Liver (tissue), 8 donors: ENCODE measurements at regions not wholly inside any gene's neighbourhood (a gene's known extent, or its start where the extent isn't known, plus 50 kb on each side); places are given as distances from the start of the nearest gene placed in this dataset.
A peak's percentile ranks its signal among the peaks of the same experiment; 100 is the strongest.

Source experiments
- DNase-seq: peaks from one replicate; pipeline ENCODE4 v3.0.0-alpha.2; 2017; ENCODE audit warnings: low spot score
- H3K27ac ChIP-seq, 2 donors: one replicate each; pipeline ENCODE4 v1.7.0; 2013; ENCODE audit warnings: inconsistent platforms in 2 of 2, low read length in 2 of 2, control low read depth in 1 of 2, low read depth in 1 of 2, mild to moderate bottlenecking in 1 of 2
- H3K27me3 ChIP-seq, 4 donors: one replicate each; pipeline versions ENCODE4 v1.6.1 to v1.7.0; 2013; ENCODE audit warnings: low read length in 3 of 4, inconsistent platforms in 1 of 4, mild to moderate bottlenecking in 1 of 4, moderate library complexity in 1 of 4; ENCODE audit not compliant: control insufficient read depth in 4 of 4, insufficient read depth in 4 of 4
- H3K36me3 ChIP-seq, 4 donors: one replicate each; pipeline versions ENCODE4 v1.6.1 to v1.7.0; 2013; ENCODE audit warnings: low read length in 3 of 4, mild to moderate bottlenecking in 3 of 4, low read depth in 1 of 4, moderate library complexity in 1 of 4; ENCODE audit not compliant: control insufficient read depth in 4 of 4, insufficient read depth in 3 of 4
- H3K4me1 ChIP-seq, 4 donors: one replicate each; pipeline versions ENCODE4 v1.6.1 to v1.7.0; 2013; ENCODE audit warnings: low read length in 3 of 4, mild to moderate bottlenecking in 3 of 4, moderate library complexity in 1 of 4; ENCODE audit not compliant: control insufficient read depth in 4 of 4, insufficient read depth in 4 of 4
- H3K4me3 ChIP-seq, 3 donors: one replicate each; pipeline versions ENCODE4 v1.6.1 to v1.7.0; 2013; ENCODE audit warnings: low read length in 3 of 3, control low read depth in 1 of 3, low read depth in 1 of 3, mild to moderate bottlenecking in 1 of 3
- H3K9ac ChIP-seq, 2 donors: one replicate each; pipeline ENCODE4 v1.7.0; 2013; ENCODE audit warnings: low read length in 2 of 2, mild to moderate bottlenecking in 2 of 2, moderate library complexity in 2 of 2, control low read depth in 1 of 2, low read depth in 1 of 2
- H3K9me3 ChIP-seq, 4 donors: one replicate each; pipeline versions ENCODE4 v1.6.1 to v1.7.0; 2013; ENCODE audit warnings: low read length in 3 of 4; ENCODE audit not compliant: control insufficient read depth in 4 of 4
- ATF3 ChIP-seq: IDR thresholded peaks from 2 replicates; pipeline ENCODE4 v1.6.1; 2016; ENCODE audit warnings: antibody characterized with exemption
- CTCF ChIP-seq: fragments of 150-350 bp; IDR thresholded peaks from 2 replicates; pipeline ENCODE4 v1.5.1; 2017; ENCODE audit warnings: improper control_type of control experiment, low read depth, low read length; ENCODE audit not compliant: missing input control
- FOXA1 ChIP-seq: IDR thresholded peaks from 2 replicates; pipeline ENCODE4 v1.6.1; 2016; ENCODE audit warnings: antibody characterized with exemption
- FOXA2 ChIP-seq: IDR thresholded peaks from 2 replicates; pipeline ENCODE4 v1.6.1; 2016; ENCODE audit warnings: antibody characterized with exemption
- GABPA ChIP-seq, 2 donors: IDR thresholded peaks in 1 of 2; conservative IDR thresholded peaks in 1 of 2; 2 replicates each; pipeline ENCODE4 v1.6.1; 2016; ENCODE audit warnings: antibody characterized with exemption in 2 of 2, mild to moderate bottlenecking in 1 of 2, moderate library complexity in 1 of 2
- HNF4A ChIP-seq, 2 donors: conservative IDR thresholded peaks; 2 replicates each; pipeline ENCODE4 v1.6.1; 2016; ENCODE audit warnings: antibody characterized with exemption in 2 of 2, mild to moderate bottlenecking in 2 of 2
- HNF4G ChIP-seq: IDR thresholded peaks from 2 replicates; pipeline ENCODE4 v1.6.1; 2016; ENCODE audit warnings: antibody characterized with exemption
- JUND ChIP-seq, 2 donors: IDR thresholded peaks; 2 replicates each; pipeline ENCODE4 v1.6.1; 2016; ENCODE audit warnings: antibody characterized with exemption in 2 of 2
- MAX ChIP-seq: IDR thresholded peaks from 2 replicates; pipeline ENCODE4 v1.6.1; 2016; ENCODE audit warnings: antibody characterized with exemption
- NR2F2 ChIP-seq: IDR thresholded peaks from 2 replicates; pipeline ENCODE4 v1.6.1; 2016; ENCODE audit warnings: antibody characterized with exemption
- RAD21 ChIP-seq, 2 donors: IDR thresholded peaks; 2 replicates each; pipeline ENCODE4 v1.6.1; 2016; ENCODE audit warnings: antibody characterized with exemption in 2 of 2, mild to moderate bottlenecking in 2 of 2
- REST ChIP-seq: IDR thresholded peaks from 2 replicates; pipeline ENCODE4 v1.6.1; 2016; ENCODE audit warnings: antibody characterized with exemption, mild to moderate bottlenecking
- RXRA ChIP-seq, 2 donors: IDR thresholded peaks; 2 replicates each; pipeline ENCODE4 v1.6.1; 2017 to 2018; ENCODE audit warnings: antibody characterized with exemption in 2 of 2, mild to moderate bottlenecking in 1 of 2
- SP1 ChIP-seq: IDR thresholded peaks from 2 replicates; pipeline ENCODE4 v1.6.1; 2018; ENCODE audit warnings: antibody characterized with exemption, mild to moderate bottlenecking
- TAF1 ChIP-seq: conservative IDR thresholded peaks from 2 replicates; pipeline ENCODE4 v1.6.1; 2016; ENCODE audit warnings: antibody characterized with exemption, mild to moderate bottlenecking
- YY1 ChIP-seq: IDR thresholded peaks from 2 replicates; pipeline ENCODE4 v1.6.1; 2016; ENCODE audit warnings: antibody characterized with exemption, mild to moderate bottlenecking
- ZBTB33 ChIP-seq: IDR thresholded peaks from 2 replicates; pipeline ENCODE4 v1.6.1; 2016; ENCODE audit warnings: antibody characterized with exemption
- WGBS: extraction: QIAGEN DNeasy Blood & Tissue Kit; methylation state at CpG from one replicate; pipeline ENCODE4 v1.1.7; 2013; 5-methylcytosine and 5-hydroxymethylcytosine counted together
- donor health status: healthy.
- donor health status: healthy.
- donor health status: healthy.
- donor health status: healthy.
- donor health status: healthy.

- Histone ChIP-seq H3K9me3 (no peaks in the 10 kb centered on the region), H3K4me3 (no peak overlapping the region), H3K36me3 (no peaks in the 10 kb centered on the region), H3K27me3 (no peaks in the 10 kb centered on the region), H3K27ac (no peak overlapping the region), H3K9ac (no peak overlapping the region), H3K4me1 (peaks cover 6 to 36% (median 21%) of the 10 kb centered on the region in 4 donors)
- WGBS, result 89% methylated on average over 9 of the region's 9 CpGs
- peak; percentile 24 for DNase-seq
- TF ChIP-seq FOXA2 (no peak), NR2F2 (no peak), FOXA1 (no peak), ATF3 (no peak), GABPA (IDR thresholded peaks at IDR 0.05 in 1 of 2, conservative IDR thresholded peaks at IDR 0.05 in 1 of 2) (no peak), REST (no peak), HNF4A (conservative IDR thresholded peaks at IDR 0.05) (no peak), RXRA (IDR thresholded peaks at IDR 0.05) (no peak), YY1 (no peak), MAX (no peak), HNF4G (no peak), ZBTB33 (no peak), RAD21 (IDR thresholded peaks at IDR 0.05) (no peak), JUND (IDR thresholded peaks at IDR 0.05) (no peak), TAF1 (no peak), SP1 (no peak), CTCF (no peak)
Measured at GRCh38 chr13:112245989-112246388, 130.2 kb upstream of the SPACA7 start.
